Fibroblast of peridontal ligament (primary cell): ENCODE measurements at regions not wholly inside any gene's neighbourhood (a gene's known extent, or its start where the extent isn't known, plus 50 kb on each side); places are given as distances from the start of the nearest gene placed in this dataset.
"Not testable (repeated sequence)": the region's sequence is repeated elsewhere in the genome, so short reads cannot be mapped to it uniquely, and the experiment has no call there.

Source experiments
- DNase-seq: peaks from one replicate; pipeline ENCODE4 v3.0.0-alpha.2; 2010; ENCODE audit errors: extremely low read depth

GRCh38 chr1:166490437-166490991 lies 323.7 kb upstream of the FAM78B start:
- DNase-seq: no peak

GRCh38 chr1:166493765-166494164 lies 327.0 kb upstream of the FAM78B start:
- not testable (repeated sequence) for DNase-seq

GRCh38 chr1:166507347-166507746 lies 331.9 kb upstream of the POGK start:
- DNase-seq: no peak

- DNase-seq: no peak
Observed at GRCh38 chr1:166511761-166512160, 327.5 kb upstream of the POGK start.

- DNase-seq: no peak
Observed at GRCh38 chr1:166514067-166514466, 325.2 kb upstream of the POGK start.

- DNase-seq: no peak
Observed at GRCh38 chr1:166527752-166528151, 311.5 kb upstream of the POGK start.

GRCh38 chr1:166538646-166539045 lies 300.6 kb upstream of the POGK start:
- no peak for DNase-seq

- DNase-seq: no peak
Observed at GRCh38 chr1:166544036-166544435, 295.2 kb upstream of the POGK start.

GRCh38 chr1:166544561-166544960 lies 294.7 kb upstream of the POGK start:
- DNase-seq: no peak

- no peak for DNase-seq
Observed at GRCh38 chr1:166552706-166553105, 286.6 kb upstream of the POGK start.

GRCh38 chr1:166570954-166571353 lies 268.3 kb upstream of the POGK start:
- no peak for DNase-seq

GRCh38 chr1:166573199-166573598 lies 266.1 kb upstream of the POGK start:
- no peak for DNase-seq

GRCh38 chr1:166579557-166580501 lies 259.4 kb upstream of the POGK start:
- no peak for DNase-seq

- no peak for DNase-seq
Observed at GRCh38 chr1:166588741-166589140, 250.5 kb upstream of the POGK start.

- no peak for DNase-seq
Observed at GRCh38 chr1:166590161-166590560, 249.1 kb upstream of the POGK start.

- no peak for DNase-seq
Observed at GRCh38 chr1:166594646-166595045, 244.6 kb upstream of the POGK start.

- no peak for DNase-seq
Observed at GRCh38 chr1:166597516-166597915, 241.8 kb upstream of the POGK start.

- DNase-seq: no peak
Observed at GRCh38 chr1:166600574-166600973, 238.7 kb upstream of the POGK start.

GRCh38 chr1:166601650-166602278 lies 237.5 kb upstream of the POGK start:
- no peak for DNase-seq

GRCh38 chr1:166602801-166603200 lies 236.5 kb upstream of the POGK start:
- not testable (repeated sequence) for DNase-seq

GRCh38 chr1:166603296-166603695 lies 236.0 kb upstream of the POGK start:
- DNase-seq: no peak

- DNase-seq: no peak
Observed at GRCh38 chr1:166605137-166605536, 234.1 kb upstream of the POGK start.

- no peak for DNase-seq
Observed at GRCh38 chr1:166612886-166613285, 226.4 kb upstream of the POGK start.
